C4-2B (cell line): ENCODE measurements at regions not wholly inside any gene's neighbourhood (a gene's known extent, or its start where the extent isn't known, plus 50 kb on each side); places are given as distances from the start of the nearest gene placed in this dataset.

Experiments used
- H3K27ac ChIP-seq: fragments of 450-650 bp; 2 replicates; pipeline ENCODE4 v1.5.1; 2017
- CTCF ChIP-seq: fragments of 450-650 bp; conservative IDR thresholded peaks from 2 replicates; pipeline ENCODE4 v1.5.1; 2017; ENCODE audit warnings: mild to moderate bottlenecking
- ZFX ChIP-seq: fragments of 450-650 bp; IDR thresholded peaks from 2 replicates; pipeline ENCODE4 v1.6.1; 2017

DNA sequence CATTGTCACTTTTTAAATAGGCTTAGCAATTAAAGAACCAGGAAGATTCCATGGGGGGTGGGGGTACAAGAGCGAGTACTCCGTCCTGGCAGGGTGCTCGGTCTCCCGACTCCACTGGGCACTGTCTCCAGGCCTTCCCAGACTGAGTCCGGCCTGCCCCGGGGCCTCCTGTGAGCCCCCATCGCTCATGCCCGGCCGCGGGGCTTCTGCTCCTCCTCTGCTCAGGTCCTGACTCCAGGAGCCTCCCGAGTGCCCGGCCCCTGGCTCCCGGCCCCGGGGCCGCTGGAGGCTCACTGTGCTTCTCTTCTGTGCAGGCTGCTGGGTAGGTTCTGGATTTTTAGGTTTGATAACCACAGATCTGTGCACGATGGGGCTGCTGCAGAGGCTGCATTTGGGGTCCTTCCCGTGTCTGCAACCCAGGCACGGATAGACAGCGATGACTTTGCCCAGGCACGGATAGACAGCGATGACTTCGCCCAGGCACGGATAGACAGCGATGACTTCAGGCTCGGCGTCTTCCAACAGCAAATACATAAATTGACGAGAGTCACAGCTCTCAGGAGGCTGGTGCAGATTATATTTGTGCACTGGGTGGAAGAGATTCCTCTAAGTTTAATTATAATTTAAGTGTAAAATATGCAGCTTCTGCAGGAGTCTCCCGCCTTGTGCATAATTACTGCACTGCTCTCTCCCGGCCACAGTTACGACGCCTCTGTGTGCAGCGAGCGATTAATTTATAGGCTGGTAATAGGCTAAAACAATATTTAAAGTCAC is 74.8 kb upstream of the RXRA start:
- TF ChIP-seq CTCF: no peak
- TF ChIP-seq ZFX: no peak

DNA sequence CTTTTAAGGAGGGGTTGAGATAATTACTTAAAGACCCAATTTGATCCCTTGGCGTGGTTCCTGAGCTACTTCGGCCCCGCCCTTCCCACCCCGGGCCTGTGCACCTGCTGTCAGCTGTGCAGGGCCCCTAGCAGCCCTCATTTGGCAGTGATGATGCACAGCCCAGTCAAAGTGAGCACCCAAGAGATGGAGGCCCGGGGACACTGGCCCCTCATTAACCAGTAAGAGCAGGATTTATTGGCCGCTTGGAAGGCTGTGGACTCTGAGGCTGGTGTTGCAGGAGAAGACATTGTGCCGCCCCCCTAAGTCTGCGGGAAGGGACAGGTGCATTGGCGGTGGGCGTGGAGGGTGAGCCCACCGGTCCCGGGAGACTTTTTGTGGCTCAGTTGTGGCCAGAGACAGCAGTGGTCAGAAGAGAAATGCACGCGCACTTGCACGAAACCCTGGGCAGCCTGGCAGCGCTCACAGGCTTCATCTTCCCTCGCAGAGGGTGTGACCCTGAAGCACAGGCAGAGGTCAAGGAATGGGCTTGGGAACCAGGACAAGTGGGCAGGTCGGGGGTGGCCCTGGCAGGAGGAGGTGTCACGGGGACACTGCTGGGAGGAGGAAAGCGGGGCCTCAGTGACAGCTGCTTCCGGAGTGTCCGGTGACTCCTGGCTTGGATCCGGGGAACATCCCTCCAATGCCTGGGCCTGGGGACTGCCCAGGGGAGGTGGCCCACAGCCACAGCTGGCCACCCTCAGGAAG is 74.0 kb upstream of the RXRA start:
- no peak for TF ChIP-seq ZFX
- no peak for TF ChIP-seq CTCF
- H3K27ac ChIP-seq: no peak overlapping the region

More for the DNA sequence above, 74.8 kb upstream of the RXRA start:
- no peak overlapping the region for H3K27ac ChIP-seq

DNA sequence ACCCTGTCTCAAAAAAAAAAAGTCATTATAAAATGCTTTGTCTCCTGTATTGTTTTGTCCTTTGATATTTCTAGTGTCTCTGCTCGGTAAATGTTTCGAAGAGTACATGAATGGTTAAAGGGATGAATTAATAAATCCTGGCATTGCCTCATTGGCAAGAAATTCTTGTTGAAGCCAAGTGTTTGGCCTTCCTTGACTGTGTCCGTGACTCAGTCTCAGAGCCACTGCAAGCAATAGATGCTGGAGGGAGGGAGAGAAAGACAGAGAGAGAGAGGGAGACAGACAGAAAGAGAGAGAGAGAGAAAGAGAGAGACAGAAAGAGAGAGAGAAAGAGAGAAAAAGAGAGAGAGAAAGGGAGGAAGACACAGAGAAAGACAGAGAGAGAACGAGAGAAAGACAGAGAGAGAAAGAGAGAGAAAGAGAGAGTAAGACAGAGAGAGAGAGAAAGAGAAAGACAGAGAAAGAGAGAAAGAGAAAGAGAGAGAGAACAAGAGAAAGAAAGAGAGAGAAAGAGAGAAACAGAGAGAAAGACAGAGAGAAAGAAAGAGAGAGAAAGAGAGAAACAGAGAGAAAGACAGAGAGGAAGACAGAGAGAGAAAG is 72.5 kb upstream of the RXRA start:
- no peak for TF ChIP-seq ZFX
- no peak for TF ChIP-seq CTCF
- H3K27ac ChIP-seq: no peak overlapping the region

DNA sequence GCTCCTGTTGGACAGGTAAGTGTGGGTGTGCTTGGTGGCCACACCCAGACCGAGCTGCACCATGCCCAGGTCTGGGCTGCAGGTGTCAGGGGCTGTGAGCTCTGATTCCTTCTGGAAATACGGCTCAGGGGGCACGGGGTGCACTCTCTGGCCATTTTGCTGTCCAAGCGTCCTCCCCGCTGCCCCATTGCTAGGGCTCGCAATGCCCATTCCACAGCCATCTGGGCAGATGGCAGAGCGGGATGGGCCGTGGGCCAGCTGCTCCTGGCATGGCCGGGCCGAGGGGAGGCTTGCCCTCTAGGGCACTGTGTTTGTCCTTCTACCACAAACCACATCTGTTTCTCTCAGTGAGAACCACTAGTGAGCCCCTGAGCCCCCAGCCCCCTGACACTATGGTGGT is 67.9 kb upstream of the RXRA start:
- TF ChIP-seq ZFX (no peak), CTCF (no peak)
- H3K27ac ChIP-seq: peak overlapping the region; percentile 11

DNA sequence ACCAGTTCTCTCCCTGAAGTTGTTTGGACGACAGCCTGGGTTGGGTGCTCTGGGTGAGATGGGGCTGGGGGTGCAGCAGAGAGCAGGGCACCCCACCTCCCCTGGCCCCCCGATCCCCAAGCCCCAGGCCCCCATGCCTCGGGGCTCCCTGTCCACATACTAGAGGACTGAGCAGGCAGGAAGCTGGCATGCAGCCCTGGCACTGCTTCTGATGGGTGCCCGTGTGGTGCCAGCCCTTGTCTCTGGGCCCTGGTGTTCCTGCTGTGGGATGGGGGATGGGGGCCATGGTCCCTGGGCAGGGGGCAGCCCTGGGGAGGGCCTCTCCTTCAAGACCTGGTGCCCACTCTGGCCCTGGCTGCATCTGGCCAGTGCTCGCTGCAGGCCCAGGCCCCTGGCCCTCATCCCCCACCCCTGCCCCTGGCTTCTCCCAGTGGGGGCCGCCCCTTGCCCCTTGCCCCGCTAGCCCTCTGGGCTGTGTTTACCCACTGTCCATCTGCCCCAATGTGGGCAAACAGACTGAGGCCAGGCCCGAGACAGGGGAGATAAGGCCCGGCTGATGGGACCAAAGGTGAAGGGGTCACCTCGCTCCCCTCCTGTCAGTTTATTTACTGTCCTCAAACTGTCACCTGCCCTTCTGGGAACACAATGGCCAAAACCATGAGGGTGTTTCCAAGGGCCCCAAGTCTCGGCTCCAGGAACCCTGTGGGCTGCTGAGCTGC is 67.3 kb upstream of the RXRA start:
- peak overlapping the region; percentile 11 for H3K27ac ChIP-seq
- TF ChIP-seq ZFX: no peak
- TF ChIP-seq CTCF: no peak

GRCh38 chr9:134259708-134260107 is 66.5 kb upstream of the RXRA start:
- no peak for TF ChIP-seq ZFX
- no peak for TF ChIP-seq CTCF
- H3K27ac ChIP-seq: no peak overlapping the region
